Endodermal cell (in vitro differentiated cells): ENCODE measurements at regions not wholly inside any gene's neighbourhood (a gene's known extent, or its start where the extent isn't known, plus 50 kb on each side); places are given as distances from the start of the nearest gene placed in this dataset.

Experiments used
- DNase-seq: peaks from one replicate; pipeline ENCODE4 v3.0.0-alpha.2; 2017
- H3K27ac ChIP-seq: 2 replicates; pipeline ENCODE4 v1.5.1; 2013; ENCODE audit warnings: mild to moderate bottlenecking, low read depth, low read length, moderate library complexity
- H3K27me3 ChIP-seq: 2 replicates; pipeline ENCODE4 v1.6.1; 2013; ENCODE audit warnings: mild to moderate bottlenecking, low read length, moderate library complexity; ENCODE audit not compliant: insufficient read depth, control insufficient read depth, poor library complexity, severe bottlenecking
- H3K36me3 ChIP-seq: 2 replicates; pipeline ENCODE4 v1.7.0; 2013; ENCODE audit warnings: mild to moderate bottlenecking, low read length, moderate library complexity; ENCODE audit not compliant: control insufficient read depth, insufficient read depth
- H3K4me1 ChIP-seq: one replicate; pipeline ENCODE4 v1.7.0; 2013; ENCODE audit warnings: low read length; ENCODE audit not compliant: control insufficient read depth, insufficient read depth
- H3K4me3 ChIP-seq: 2 replicates; pipeline ENCODE4 v1.5.1; 2013; ENCODE audit warnings: mild to moderate bottlenecking, low read length, moderate library complexity
- H3K9ac ChIP-seq: 2 replicates; pipeline ENCODE4 v1.6.1; 2013; ENCODE audit warnings: mild to moderate bottlenecking, low read length, moderate library complexity; ENCODE audit not compliant: poor library complexity, severe bottlenecking; ENCODE audit errors: extremely low read depth
- H3K9me3 ChIP-seq: 2 replicates; pipeline ENCODE4 v1.6.1; 2013; ENCODE audit warnings: mild to moderate bottlenecking, low read length, moderate library complexity; ENCODE audit not compliant: control insufficient read depth
- H3K27ac Mint-ChIP-seq: 2 replicates; pipeline ENCODE4 v1.8.0; 2020; ENCODE audit warnings: mixed read lengths
- H3K27me3 Mint-ChIP-seq: 2 replicates; pipeline ENCODE4 v1.8.0; 2021; ENCODE audit warnings: mild to moderate bottlenecking, mixed read lengths; ENCODE audit not compliant: insufficient read depth
- H3K36me3 Mint-ChIP-seq: 2 replicates; pipeline ENCODE4 v1.8.0; 2020; ENCODE audit warnings: low read depth, mixed read lengths
- H3K4me1 Mint-ChIP-seq: 2 replicates; pipeline ENCODE4 v1.8.0; 2020; ENCODE audit warnings: mixed read lengths
- H3K4me3 Mint-ChIP-seq: 2 replicates; pipeline ENCODE4 v1.8.0; 2020; ENCODE audit warnings: mild to moderate bottlenecking, moderate library complexity, mixed read lengths
- H3K9me3 Mint-ChIP-seq: 2 replicates; pipeline ENCODE4 v1.8.0; 2020; ENCODE audit warnings: mild to moderate bottlenecking, mixed read lengths
- whole genome bisulfite sequencing, 2 experiments: methylation state at CpG; one replicate each; pipeline versions ENCODE4 v1.1.5 to v1.1.7; 2013; ENCODE audit warnings: missing lambda C conversion rate in 2 of 2, mixed read lengths in 1 of 2; ENCODE audit not compliant: insufficient coverage in 1 of 2, insufficient read length in 1 of 2; 5-methylcytosine and 5-hydroxymethylcytosine counted together
- TF ChIP-seq, protein P1 (sequence below): fragments of 200-600 bp; sonication (generic); conservative IDR thresholded peaks from 2 replicates; pipeline ENCODE4 v1.5.0; 2021; ENCODE audit warnings: antibody characterized with exemption, mild to moderate bottlenecking

- no peaks in the 10 kb centered on the region for H3K36me3 Mint-ChIP-seq
- TF ChIP-seq, protein P1, sequence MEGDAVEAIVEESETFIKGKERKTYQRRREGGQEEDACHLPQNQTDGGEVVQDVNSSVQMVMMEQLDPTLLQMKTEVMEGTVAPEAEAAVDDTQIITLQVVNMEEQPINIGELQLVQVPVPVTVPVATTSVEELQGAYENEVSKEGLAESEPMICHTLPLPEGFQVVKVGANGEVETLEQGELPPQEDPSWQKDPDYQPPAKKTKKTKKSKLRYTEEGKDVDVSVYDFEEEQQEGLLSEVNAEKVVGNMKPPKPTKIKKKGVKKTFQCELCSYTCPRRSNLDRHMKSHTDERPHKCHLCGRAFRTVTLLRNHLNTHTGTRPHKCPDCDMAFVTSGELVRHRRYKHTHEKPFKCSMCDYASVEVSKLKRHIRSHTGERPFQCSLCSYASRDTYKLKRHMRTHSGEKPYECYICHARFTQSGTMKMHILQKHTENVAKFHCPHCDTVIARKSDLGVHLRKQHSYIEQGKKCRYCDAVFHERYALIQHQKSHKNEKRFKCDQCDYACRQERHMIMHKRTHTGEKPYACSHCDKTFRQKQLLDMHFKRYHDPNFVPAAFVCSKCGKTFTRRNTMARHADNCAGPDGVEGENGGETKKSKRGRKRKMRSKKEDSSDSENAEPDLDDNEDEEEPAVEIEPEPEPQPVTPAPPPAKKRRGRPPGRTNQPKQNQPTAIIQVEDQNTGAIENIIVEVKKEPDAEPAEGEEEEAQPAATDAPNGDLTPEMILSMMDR: no peak
- Histone ChIP-seq H3K27ac (no peak overlapping the region), H3K4me1 (peaks cover 10% of the 10 kb centered on the region), H3K36me3 (no peaks in the 10 kb centered on the region), H3K4me3 (no peak overlapping the region), H3K27me3 (no peaks in the 10 kb centered on the region), H3K9me3 (no peaks in the 10 kb centered on the region), H3K9ac (no peak overlapping the region)
- 86 to 87% methylated on average over 5 of the region's 5 CpGs for WGBS, 2 experiments
- no peak overlapping the region for H3K4me3 Mint-ChIP-seq
- no peak for DNase-seq
- H3K27me3 Mint-ChIP-seq: no peaks in the 10 kb centered on the region
- H3K9me3 Mint-ChIP-seq: no peaks in the 10 kb centered on the region
- peaks cover 42% of the 10 kb centered on the region for H3K4me1 Mint-ChIP-seq
- no peak overlapping the region for H3K27ac Mint-ChIP-seq
These were observed 57.9 kb upstream of the PTGFRN start for GRCh38 chr1:116851846-116852245.

- H3K36me3 Mint-ChIP-seq: no peaks in the 10 kb centered on the region
- DNase-seq: peak; percentile 58
- peak overlapping the region; percentile 85 for H3K27ac Mint-ChIP-seq
- Histone ChIP-seq H3K27ac (no peak overlapping the region), H3K36me3 (no peaks in the 10 kb centered on the region), H3K27me3 (no peaks in the 10 kb centered on the region), H3K4me1 (peaks cover 10% of the 10 kb centered on the region), H3K9me3 (no peaks in the 10 kb centered on the region), H3K4me3 (no peak overlapping the region), H3K9ac (no peak overlapping the region)
- peaks cover 42% of the 10 kb centered on the region for H3K4me1 Mint-ChIP-seq
- WGBS, 2 experiments: 87% methylated on average over 4 to 7 of the region's 7 CpGs
- H3K27me3 Mint-ChIP-seq: no peaks in the 10 kb centered on the region
- TF ChIP-seq, protein P1: no peak
- H3K4me3 Mint-ChIP-seq: no peak overlapping the region
- H3K9me3 Mint-ChIP-seq: no peaks in the 10 kb centered on the region
These were observed 57.3 kb upstream of the PTGFRN start for GRCh38 chr1:116852367-116852766.

DNA sequence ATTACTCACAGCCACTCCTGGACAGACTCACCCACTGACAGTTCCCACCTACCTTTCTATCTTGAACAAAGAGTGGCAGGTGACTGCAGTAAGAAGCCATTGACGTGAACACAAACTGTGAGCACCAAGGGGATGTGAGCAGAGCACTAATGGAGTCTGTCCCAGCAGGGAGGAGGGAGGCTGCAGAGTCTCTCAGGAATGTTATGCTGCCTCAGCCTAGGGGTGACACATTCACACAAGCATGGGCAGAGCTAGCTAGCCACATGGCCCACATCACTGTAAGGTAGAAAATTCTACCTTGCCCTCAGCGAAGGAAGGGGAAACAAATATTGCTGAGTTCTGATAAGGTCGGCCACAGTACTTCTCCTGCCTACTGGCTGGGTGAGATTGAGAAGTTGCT is 56.8 kb upstream of the PTGFRN start:
- Histone ChIP-seq H3K4me3 (no peak overlapping the region), H3K27ac (no peak overlapping the region), H3K36me3 (no peaks in the 10 kb centered on the region), H3K9me3 (no peaks in the 10 kb centered on the region), H3K27me3 (no peaks in the 10 kb centered on the region), H3K9ac (no peak overlapping the region), H3K4me1 (peaks cover 10% of the 10 kb centered on the region)
- Mint-ChIP-seq H3K27me3 (no peaks in the 10 kb centered on the region), H3K4me3 (no peak overlapping the region), H3K9me3 (no peaks in the 10 kb centered on the region), H3K36me3 (no peaks in the 10 kb centered on the region), H3K4me1 (peaks cover 42% of the 10 kb centered on the region), H3K27ac (peak overlapping the region; percentile 85)
- TF ChIP-seq, protein P1: no peak
- DNase-seq: peak; percentile 82
- WGBS, 2 experiments: 81 to 88% methylated on average over 1 to 3 of the region's 3 CpGs
